Hematopoietic multipotent progenitor cell (in vitro differentiated cells): ENCODE measurements at regions not wholly inside any gene's neighbourhood (a gene's known extent, or its start where the extent isn't known, plus 50 kb on each side); places are given as distances from the start of the nearest gene placed in this dataset.

Experiments
- DNase-seq, 3 donors: peaks; one replicate each; pipeline ENCODE4 v3.0.0-alpha.2; 2011 to 2015; ENCODE audit warnings: low read depth in 2 of 3, low spot score in 2 of 3

DNA sequence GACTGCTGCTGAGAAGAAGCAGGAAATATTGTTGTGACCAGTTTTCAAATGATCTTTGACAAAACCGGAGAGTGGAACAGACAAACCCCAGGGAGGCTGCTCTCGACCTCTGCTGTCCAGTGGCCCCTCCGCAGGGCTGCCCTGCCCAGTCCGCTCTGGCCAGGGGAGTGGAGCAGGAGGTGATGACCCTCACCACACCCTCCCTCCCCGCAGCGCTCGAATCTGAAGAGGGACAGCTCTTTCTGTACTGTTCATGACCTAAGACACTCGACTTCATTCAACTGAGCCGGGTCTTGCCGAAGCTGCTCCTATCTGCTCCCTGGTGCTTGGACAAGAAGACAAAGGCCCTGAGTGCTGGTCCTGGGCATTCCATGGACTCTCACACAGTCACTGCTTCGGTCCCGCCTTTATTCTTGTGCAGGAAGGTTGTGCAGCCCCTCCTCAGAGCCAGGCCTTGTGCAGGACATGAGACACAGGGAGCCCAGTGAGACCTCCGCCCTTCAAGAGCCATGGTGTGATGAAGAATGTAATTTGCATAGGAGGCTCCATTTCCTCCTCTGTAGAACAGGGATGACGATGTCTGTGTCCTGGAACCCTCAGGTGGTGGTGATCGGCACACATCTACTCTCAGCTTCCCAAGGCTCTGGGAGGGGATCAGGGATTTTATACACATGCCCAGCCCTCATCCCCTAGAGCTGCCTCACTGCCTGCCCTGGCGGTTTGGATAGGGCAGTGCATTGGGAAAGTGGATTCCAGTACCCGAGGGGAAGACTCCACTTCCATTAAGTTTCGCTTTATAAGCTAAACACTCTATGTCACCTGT lies 97.1 kb upstream of the PRR20G start:
- DNase-seq, result no peak

DNA sequence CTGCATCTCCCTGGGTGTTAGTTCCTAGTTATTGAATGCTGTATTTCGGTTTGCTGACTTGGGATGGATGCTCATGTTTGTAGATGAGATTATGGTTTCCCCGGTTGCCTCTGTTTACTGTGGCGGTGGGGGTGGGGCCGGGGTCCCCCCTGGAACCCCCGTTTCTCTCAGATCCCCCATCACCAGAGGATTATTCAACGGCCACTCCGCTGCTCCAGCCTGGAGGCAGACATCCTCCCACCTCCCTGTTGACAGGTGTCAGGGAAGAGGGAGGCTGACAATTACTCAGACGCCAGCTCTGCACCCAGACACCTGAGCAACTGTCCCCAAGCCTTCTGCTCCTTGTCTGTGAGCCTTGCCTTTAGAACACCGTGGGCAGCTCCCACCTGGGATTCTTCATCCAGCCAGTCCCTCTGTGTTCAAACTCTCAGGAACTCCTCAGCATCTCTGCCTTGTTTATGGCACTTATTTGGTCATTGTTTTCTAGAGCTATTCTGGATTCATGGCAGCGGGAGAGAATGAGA lies 95.9 kb upstream of the PRR20G start:
- DNase-seq, result no peak

DNA sequence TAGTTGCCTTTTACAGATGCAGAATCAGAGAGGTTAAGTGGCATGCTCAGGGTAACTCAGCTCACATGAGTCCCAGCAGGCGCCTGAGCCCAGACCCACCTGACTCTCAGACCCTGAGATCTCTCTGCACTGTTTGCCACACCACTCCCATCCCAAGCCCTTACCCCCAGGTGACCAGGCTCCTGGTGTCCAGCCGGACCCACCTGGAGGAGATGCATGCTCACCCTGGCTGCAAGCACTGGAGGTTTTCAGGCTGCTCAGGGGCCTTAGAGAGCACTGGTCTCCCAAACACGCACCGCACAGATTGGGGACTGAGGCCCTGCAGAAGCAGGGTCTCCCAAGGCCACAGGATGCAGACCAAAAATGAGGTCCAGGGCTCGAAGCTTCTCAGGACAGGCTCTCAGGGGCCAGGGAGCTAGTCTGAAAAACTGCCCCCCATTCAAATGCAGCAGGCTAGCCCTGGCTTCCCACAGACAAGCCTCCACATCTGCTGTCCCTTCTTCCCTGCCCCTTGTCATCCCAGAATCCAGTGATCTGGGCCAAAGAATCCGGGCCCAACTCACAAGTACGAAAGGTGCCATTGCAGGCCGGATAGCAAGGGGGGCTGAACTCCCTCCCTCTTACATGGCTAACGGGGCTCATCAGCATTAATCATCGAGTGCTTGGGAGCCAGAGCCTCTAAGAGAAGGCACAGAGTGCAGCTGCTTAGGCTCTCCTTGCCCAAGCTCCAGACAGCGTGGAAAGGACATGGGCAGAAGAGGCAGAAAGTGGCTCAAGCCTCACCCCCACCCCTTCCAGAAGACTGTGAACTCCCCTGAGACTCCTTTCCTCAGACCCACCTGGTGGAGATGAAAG lies 90.2 kb upstream of the PRR20G start:
- no peak for DNase-seq

DNA sequence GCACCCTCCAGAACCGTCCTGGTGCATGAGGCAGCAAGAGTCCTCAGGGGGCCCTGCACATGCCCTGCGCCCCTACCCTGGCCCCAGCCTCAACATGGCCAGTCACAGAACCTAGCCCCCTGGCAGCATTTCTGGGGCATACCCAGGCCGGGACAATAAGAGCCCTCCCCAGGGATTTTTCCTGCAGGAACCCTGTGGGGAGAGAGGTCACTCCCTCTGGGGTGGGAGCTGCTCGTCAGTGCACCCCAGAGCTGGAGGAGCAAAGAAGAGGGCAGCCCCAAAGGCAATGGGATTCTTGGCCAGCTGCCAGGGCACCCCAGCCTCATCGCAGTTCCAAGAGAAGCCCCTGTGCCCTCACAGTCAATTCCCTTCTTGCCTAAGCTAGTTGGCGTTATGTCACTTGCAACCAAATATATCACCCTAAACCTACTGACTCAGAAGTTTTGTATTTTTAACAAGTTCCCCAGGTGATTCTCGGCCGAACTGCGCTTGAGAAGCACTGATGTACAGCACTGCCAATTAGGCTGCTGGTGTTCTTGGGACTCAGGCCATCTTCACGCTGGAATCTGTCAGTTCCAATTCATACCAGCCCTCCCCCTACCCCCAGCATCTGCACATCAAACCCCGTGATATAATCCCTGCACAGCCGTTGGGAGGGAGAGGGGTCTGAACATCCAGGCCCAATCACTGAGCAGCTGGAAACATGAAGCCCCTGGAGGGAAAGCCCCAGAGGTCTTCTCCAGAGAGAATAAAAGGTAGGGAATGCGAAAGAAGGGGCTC lies 87.5 kb upstream of the PRR20G start:
- DNase-seq, result no peak

DNA sequence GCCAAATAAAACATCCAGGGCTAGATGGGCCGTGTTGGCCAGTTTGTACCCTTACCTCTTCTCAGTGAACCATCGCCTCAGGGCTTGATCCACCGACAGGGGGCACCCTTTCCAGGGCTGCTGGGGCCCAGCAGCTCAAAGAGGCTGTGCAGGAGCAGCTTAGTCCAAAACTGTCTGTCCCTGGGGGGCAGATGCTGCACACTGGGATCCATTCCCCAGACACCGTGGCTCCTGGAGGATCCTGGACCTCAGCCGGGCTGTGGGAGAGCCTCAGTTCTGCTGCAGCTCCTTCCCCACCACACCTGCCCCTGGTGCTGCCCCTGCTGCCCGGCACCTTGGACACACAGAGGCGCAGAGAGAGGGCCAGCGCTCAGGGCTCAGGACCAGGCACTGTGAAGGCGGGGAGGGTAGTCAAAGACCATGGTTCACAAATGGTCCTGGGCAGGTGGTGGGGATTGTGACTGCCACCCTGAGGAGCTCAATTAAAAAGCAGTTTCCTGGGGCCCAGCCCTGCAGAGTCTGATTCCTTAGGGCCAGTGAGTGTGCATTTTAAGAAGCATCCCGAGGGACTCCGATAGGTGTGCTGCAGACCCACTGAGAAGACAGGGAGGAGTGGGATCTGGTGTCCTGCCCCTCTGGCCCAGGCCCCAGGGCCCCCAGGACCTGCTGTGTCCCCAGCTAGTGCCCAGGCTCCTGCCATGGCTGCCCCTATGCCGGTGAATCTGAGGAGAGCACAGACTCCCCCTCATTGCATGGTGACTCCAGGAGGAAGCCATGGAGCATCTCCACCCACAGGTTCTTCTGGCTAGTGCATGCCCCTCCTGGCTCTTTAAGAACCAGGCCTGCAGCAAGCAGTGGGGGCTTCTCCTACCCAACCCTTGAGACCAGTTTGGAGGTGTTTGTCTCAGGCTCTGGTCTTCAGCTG lies 86.5 kb upstream of the PRR20G start:
- DNase-seq, result peak in 1 of 3 donors; percentile 18

DNA sequence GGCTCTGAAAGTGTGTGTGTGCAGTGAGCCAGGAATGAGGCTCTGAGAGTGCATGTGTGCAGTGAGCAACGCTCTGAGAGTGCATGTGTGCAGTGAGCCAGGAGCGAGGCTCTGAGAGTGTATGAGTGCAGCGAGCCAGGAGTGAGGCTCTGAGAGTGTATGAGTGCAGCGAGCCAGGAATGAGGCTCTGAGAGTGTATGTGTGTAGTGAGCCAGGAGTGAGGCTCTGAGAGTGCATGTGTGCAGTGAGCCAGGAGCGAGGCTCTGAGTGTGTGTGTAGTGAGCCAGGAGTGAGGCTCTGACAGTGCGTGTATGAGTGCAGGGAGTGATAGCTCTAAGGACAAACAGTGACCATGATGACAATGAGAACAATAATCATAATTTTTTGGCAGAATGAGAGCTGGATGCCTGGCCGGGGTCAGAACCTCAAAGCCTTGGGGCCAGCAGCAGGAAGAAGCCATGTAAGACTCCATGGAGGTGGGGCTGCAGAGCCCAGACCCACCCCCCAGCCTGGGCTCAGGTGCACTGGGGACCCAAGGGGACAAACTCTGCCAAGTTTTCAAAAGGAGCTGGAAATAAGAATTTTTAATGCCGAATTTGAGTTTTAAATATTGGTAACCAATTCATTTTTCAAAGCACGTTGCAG lies 85.7 kb upstream of the PRR20G start:
- DNase-seq, result no peak

DNA sequence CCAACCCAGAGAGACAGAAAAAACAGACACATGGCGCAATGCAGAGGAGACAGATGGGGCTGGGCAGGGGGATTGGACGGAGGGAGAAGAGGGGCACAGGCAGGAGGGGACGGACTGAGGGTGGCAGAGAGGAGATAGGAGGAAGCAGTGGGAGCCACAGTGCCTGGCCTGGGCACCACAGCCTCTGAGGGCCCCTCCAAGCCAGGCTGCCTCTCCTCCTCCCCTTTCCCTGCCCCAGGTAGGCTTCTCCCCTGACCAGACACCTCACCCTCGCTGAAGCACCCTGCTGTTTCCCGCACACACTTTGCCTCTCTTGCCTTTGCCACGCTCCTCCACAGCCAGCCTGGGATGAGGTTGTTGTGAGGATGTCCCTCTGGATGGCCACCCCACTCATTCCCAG lies 84.0 kb upstream of the PRR20G start:
- no peak for DNase-seq

DNA sequence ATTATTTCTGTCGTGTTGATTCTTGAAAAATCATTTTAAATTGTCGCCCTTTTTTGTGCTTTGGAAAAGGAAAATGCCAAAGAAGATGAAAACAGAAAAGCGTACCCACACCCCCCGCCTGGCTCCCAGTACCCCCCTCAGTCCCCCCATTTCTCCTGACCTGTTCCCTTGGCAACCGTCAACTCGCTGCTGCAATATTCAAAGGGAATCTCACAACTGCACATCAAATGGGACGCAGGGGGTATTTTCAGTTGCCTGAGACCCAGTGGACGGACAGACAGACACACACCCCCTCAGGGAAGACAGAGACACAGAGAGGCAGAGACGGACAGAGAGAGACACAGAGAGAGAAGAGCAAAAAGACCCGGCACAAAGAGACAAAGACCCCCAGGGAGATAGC lies 83.5 kb upstream of the PRR20G start:
- no peak for DNase-seq

DNA sequence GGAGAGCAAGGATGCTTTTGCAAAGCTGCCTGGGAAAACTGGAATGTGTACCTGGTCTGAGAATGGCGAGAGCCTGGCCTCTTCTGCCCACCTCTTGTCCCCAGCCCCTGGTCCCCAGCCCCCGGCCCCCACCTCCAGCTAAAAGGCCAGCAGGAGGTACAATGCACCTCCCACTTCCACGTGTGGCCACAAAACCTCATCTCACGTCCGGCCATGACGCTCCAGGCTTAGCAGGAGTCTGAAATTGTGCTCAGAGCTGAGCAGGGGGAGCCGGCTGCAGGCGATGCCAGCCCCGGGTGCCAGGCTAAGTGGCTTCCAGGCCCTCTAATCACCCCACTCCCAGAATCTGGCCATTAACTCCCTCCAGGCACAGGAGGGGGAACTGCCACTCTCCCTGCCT lies 83.1 kb upstream of the PRR20G start:
- no peak for DNase-seq

DNA sequence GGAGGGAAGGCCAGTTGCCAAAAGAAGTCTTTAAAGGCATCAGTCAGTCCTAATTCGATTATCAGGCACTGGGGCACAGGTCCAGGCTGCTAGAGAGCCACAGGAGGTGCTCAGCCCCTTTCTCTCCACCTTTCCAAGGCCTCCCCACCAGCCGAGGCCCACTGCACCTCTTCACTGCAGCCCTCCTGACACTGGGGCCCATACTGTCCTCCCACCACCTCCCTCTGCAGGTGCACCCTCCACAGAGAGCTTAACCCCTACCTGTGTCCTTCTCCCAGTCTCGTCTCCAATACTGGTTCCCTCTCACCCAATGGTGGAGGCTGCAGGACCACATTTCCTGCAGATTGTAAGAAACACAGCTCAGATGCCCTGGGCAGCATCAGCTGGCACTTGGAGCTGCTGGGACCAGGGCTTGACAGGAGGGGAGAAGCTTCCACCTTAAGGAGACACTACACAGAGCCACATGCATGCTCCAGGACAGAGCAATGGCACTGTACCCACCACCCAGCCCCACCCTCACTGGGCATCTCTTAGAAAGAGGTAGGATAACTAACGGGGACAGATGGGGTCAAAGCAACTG lies 81.6 kb upstream of the PRR20G start:
- no peak for DNase-seq

DNA sequence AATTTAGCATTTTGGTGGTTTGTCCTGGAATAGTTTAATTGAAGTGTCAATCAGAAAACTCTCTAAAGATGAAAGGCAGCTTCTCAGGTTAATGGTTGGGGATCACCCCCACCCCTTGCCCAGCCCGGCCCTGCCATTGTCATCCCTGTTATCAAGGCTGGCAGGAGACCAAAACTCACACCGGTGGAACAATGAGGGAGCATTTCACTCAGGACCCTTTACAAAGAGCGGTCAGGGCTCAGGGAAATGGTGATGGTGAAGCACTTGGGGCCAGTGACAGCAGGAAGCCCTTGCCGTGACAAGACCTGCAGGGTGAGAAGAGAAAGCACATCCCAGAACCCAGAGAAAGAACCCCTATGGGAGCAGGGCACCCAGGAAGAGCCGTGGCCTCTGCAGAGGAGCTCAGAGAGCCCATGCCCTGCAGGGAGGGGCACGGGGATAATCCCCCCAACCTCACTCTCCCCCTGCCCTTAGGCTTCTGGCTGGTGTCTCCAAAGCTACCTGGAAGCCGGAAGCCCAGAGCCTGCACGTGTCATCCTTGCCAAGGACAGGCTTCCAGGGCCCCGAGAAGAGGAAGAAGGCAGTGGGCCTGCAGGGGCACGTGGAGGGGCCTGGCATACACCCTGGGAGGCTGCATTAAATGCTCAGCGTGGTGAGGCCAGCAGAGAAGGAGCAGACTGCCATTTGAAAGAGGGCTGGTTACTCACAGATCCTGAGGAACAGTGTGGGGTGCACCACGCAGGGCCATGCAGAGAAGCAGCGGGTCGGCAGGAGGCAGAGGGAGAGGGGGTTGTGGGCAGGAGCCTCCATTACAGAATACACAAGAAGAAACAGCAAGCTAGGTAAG lies 80.6 kb upstream of the PRR20G start:
- no peak for DNase-seq

DNA sequence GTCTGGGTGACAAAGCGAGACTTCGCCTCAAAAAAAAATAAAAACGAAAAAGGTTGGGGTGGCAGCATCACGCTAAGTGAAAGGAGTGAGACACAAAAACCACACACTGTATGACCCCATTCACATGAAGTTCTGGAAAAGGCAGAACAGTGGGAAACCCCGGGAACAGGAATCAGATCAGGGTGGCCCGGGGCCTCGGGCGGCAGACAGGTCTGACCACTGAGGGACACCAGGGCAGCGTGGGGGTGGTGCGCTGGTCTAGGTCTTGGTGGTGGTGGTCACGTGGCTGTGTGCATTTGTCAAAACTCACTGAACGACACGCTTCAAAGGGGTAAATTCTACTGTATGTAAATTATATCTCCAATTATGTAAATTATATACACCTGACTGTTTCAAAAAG lies 79.7 kb upstream of the PRR20G start:
- no peak for DNase-seq

DNA sequence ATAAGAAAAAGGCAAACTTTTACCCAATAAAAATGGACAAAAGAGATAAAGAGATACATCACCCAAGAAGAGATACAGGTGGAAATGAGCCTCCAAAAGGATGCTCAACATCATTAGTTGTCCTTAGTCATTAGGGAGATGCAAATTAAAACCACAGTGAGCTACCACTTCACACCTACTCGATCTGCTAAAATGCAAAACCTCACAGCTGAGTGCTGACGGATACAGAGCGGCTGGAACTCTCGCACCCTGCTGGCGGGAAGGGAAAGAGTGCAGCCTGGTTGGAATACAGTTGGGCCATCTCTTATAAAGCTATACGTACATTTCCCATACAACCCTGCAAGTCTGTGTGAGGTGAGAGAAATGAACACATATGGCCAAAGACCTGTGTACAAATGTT lies 78.5 kb upstream of the PRR20G start:
- no peak for DNase-seq

DNA sequence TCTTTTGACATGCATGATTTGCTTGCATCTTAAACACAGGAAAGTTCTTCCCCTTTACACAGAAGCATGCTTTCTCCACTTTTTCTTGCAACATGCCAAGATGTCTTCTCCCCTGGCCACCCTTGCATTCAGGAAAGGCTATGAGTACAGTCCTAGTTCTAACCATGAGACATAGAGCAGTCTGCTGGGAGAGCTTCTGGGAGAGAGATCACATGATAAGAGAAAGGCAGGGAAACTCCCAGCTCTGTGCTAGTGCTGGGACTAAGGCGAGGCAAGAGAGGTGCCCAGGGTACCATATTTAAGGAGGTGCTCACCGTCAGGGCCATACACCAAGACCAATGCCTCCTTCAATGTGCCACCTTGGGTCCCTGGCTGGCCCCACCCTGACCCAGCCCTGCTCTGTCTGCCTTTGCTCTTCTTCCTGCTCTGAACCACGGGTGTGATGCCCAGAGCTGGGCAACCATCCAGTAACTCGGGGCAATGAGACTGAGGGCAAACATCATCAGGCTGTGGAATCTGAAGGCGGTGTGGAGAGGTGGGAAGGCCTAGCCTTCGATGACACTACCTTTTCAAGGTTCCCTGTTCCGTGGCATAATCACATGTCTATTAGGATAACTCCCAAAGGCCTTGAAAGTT lies 77.4 kb upstream of the PRR20G start:
- DNase-seq, result no peak

DNA sequence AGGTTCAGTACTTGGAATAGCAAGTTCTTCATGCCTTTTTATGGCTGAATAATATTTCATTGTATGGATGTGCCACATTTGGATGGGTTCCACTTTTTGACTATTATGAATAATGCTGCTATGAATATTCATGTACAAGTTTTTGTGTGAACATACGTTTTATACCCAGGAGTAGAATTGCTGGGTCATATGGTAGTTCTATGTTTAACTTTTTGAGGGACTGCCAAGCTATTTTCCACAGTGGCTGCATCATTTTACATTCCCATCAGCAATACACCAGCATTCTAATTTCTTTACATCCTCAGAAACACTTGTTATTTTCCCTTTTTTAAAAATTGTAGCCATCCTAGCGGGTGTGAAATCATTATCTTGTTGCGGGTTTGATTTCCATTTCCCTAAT lies 76.0 kb upstream of the PRR20G start:
- DNase-seq, result no peak

DNA sequence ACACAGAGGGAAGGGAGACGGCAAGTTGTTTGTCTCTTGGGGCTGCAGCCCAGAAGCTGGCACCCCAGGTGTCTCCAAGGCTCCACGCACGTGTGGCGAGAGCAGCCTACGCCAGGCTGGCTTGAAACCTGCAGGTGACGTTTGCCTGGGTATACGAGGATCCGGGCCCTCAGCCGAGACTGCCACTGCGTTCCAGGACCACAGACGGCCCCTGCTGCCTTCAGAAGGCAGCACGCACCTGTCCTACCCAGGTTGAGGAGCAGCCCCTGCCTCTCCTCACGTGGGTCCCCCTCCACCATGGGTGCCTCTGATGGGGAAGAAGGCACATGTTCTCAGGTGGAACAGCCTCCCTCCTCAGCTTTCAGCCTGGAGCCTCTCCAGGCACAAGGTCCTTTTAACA lies 75.3 kb upstream of the PRR20G start:
- DNase-seq, result no peak

DNA sequence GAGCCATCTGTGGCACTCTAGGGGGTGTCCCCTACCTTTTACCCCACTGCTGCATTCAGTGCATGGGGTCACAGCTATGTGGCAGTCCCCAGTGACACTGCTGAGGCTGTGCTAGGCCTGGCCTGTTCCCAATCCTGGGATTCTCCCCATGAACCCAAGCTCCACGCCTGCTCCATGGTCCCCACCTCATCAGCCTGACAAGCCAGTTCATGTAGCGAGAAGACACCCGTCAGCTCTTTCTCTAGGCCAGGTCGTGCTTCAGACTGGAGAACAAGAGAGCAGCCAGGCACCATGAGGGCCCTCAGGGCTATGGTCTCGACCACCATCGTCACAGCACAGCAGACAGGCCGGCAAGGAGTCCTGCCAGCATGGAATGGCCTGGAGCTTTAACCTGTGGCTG lies 72.8 kb upstream of the PRR20G start:
- DNase-seq, result no peak

DNA sequence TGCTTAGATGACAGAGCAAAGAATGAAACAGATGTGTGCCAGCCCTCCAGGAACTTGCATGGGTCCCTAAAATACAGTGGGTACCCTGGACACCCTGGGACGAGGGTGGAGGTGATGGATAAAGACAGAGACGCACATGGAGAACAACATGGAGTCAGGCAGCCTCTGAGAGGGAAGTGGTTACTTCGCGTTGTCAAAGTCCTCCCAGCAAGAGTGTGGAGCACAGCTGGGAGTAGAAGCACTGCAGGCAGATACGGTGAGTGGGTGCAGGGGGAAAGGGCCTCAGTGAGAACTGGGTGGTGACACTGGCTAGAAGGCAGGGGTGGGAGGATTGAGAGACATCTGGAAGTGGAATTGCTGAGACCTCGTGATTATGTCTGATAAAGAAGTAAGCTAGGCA lies 70.8 kb upstream of the PRR20G start:
- DNase-seq, result no peak
